ENCODE measurements at regions not wholly inside any gene's neighbourhood (a gene's known extent, or its start where the extent isn't known, plus 50 kb on each side); places are given as distances from the start of the nearest gene placed in this dataset.

DNA sequence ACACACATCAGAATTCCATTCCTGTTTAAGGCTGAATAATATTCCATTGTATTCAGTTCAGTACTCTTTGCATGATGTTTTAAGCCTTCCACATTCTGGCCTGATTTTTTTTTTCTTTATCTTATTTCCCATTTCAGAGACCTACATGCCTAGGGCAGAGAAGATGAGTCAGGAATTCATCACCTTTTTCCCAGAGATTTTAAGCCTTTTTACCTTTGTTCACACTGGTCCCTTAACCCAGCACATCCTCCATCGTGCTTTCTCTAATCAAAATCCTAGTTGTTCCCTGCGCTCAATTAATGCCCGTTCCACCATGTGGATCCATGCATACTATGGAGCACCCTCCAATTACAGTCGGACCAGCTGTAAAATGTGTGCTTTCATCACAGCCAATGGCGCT is 245.1 kb downstream of the DHX15 start:
- TF ChIP-seq HEYL (CRISPR knock-in tag; IDR thresholded peaks at IDR 0.05), result no peak
- TF ChIP-seq CEBPB (IDR thresholded peaks at IDR 0.05), result no peak
- TF ChIP-seq, protein P1, sequence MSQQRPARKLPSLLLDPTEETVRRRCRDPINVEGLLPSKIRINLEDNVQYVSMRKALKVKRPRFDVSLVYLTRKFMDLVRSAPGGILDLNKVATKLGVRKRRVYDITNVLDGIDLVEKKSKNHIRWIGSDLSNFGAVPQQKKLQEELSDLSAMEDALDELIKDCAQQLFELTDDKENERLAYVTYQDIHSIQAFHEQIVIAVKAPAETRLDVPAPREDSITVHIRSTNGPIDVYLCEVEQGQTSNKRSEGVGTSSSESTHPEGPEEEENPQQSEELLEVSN (IDR thresholded peaks at IDR 0.05; ENCODE audit: borderline replicate concordance, low read depth), result no peak
- TF ChIP-seq, protein P2, sequence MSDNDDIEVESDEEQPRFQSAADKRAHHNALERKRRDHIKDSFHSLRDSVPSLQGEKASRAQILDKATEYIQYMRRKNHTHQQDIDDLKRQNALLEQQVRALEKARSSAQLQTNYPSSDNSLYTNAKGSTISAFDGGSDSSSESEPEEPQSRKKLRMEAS (IDR thresholded peaks at IDR 0.05), result no peak
- no peak for TF ChIP-seq MAFK (IDR thresholded peaks at IDR 0.05; ENCODE audit: partially characterized antibody)
- no peak for TF ChIP-seq CBX8 (IDR thresholded peaks at IDR 0.05)
- no peak for TF ChIP-seq ZFP36 (IDR thresholded peaks at IDR 0.05; ENCODE audit: borderline replicate concordance, partially characterized antibody)
- no peak for TF ChIP-seq MAZ (IDR thresholded peaks at IDR 0.05; ENCODE audit: borderline replicate concordance, low read depth, low read length)
- TF ChIP-seq ZSCAN20 (CRISPR knock-in tag; IDR thresholded peaks at IDR 0.05), result no peak
- TF ChIP-seq, protein P3, sequence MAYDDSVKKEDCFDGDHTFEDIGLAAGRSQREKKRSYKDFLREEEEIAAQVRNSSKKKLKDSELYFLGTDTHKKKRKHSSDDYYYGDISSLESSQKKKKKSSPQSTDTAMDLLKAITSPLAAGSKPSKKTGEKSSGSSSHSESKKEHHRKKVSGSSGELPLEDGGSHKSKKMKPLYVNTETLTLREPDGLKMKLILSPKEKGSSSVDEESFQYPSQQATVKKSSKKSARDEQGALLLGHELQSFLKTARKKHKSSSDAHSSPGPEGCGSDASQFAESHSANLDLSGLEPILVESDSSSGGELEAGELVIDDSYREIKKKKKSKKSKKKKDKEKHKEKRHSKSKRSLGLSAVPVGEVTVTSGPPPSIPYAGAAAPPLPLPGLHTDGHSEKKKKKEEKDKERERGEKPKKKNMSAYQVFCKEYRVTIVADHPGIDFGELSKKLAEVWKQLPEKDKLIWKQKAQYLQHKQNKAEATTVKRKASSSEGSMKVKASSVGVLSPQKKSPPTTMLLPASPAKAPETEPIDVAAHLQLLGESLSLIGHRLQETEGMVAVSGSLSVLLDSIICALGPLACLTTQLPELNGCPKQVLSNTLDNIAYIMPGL (CRISPR knock-in tag; IDR thresholded peaks at IDR 0.05; ENCODE audit: borderline replicate concordance), result no peak
- TF ChIP-seq MYC (IDR thresholded peaks at IDR 0.05; ENCODE audit: borderline replicate concordance, low read length), result no peak
- no peak for TF ChIP-seq JUN (IDR thresholded peaks at IDR 0.05)
- TF ChIP-seq RNF2 (IDR thresholded peaks at IDR 0.05; ENCODE audit: borderline replicate concordance, low read depth), result no peak
- TF ChIP-seq RAD21 (conservative IDR thresholded peaks at IDR 0.05 in 1 of 2, IDR thresholded peaks at IDR 0.05 in 1 of 2), result no peak
- TF ChIP-seq HOXA7 (CRISPR knock-in tag; IDR thresholded peaks at IDR 0.05), result no peak
- no peak for TF ChIP-seq ZNF302 (CRISPR knock-in tag; IDR thresholded peaks at IDR 0.05)
- no peak for TF ChIP-seq ESRRA (IDR thresholded peaks at IDR 0.05; ENCODE audit: borderline replicate concordance, low read length)
- TF ChIP-seq, protein P4, sequence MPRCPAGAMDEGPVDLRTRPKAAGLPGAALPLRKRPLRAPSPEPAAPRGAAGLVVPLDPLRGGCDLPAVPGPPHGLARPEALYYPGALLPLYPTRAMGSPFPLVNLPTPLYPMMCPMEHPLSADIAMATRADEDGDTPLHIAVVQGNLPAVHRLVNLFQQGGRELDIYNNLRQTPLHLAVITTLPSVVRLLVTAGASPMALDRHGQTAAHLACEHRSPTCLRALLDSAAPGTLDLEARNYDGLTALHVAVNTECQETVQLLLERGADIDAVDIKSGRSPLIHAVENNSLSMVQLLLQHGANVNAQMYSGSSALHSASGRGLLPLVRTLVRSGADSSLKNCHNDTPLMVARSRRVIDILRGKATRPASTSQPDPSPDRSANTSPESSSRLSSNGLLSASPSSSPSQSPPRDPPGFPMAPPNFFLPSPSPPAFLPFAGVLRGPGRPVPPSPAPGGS (IDR thresholded peaks at IDR 0.05), result no peak
- FAIRE-seq (no peak), ATAC-seq (no peak), DNase-seq (ENCODE audit: low read depth in 1 of 2, low spot score in 1 of 2) (no peak)
- Histone ChIP-seq H3K4me3 (no peak overlapping the region), H3K9me3 (no peaks in the 10 kb centered on the region), H3K27ac (no peak overlapping the region), H3K4me1 (no peaks in the 10 kb centered on the region), H3K4me2 (no peak overlapping the region)
- ChIA-PET CTCF (no interaction called here), POLR2A (no interaction called here)
- 27% methylated on average over 5 of the region's 5 CpGs for WGBS (ENCODE audit: missing lambda C conversion rate)

DNA sequence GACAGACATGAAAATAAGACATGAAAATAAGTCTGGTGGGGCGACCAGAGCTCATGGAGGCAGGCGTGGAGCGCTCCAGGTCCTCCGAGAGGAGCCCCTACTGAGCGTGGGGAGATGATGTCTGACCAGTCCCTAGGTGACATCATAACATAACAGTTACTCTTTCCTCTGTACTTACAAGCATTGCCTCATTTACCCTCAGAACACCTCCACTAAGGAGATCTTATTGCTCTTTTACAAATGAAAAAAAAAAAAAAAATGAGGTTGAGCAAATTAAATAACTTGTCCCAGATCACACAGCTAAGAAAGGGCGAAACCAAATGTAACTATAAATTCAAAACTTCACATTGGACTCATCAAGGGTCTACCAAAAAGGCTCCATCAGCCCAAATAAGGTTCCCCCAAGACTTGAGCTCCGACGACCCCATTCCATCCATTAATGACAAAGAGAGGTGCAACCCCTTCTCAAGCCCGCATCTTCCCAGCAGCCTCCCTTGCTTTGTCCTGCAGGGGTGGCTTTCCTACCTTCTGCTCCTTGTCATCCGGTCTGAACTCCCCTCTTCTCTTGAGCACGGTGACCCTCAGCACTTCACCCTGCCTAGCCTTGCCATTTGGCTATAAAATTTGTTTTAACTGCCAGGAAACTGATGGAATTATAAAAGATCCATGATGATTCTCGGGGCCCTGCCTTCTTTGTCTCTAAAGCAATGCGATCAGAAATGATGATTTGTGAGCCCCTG is 246.7 kb downstream of the DHX15 start:
- no peak for FAIRE-seq
- DNase-seq (ENCODE audit: low read depth in 1 of 2, low spot score in 1 of 2), result no peak
- no peak overlapping the region for H3K4me3 ChIP-seq
- 24% methylated on average over 13 of the region's 13 CpGs for WGBS (ENCODE audit: missing lambda C conversion rate)
- H3K9me3 ChIP-seq, result no peaks in the 10 kb centered on the region
- TF ChIP-seq RCOR1 (IDR thresholded peaks at IDR 0.05; ENCODE audit: low read depth, low read length) (no peak), CBX8 (IDR thresholded peaks at IDR 0.05) (no peak), POLR2AphosphoS2 (conservative IDR thresholded peaks at IDR 0.05; ENCODE audit: low read length) (no peak), TP53 (CRISPR knock-in tag; IDR thresholded peaks at IDR 0.05) (no peak), HOXB5 (CRISPR knock-in tag; IDR thresholded peaks at IDR 0.05) (no peak), TFCP2L1 (CRISPR knock-in tag; IDR thresholded peaks at IDR 0.05) (no peak), EHMT2 (IDR thresholded peaks at IDR 0.05; ENCODE audit: low read depth) (no peak)
- TF ChIP-seq, protein P5, sequence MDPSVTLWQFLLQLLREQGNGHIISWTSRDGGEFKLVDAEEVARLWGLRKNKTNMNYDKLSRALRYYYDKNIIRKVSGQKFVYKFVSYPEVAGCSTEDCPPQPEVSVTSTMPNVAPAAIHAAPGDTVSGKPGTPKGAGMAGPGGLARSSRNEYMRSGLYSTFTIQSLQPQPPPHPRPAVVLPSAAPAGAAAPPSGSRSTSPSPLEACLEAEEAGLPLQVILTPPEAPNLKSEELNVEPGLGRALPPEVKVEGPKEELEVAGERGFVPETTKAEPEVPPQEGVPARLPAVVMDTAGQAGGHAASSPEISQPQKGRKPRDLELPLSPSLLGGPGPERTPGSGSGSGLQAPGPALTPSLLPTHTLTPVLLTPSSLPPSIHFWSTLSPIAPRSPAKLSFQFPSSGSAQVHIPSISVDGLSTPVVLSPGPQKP (IDR thresholded peaks at IDR 0.05; ENCODE audit: low read depth, low read length), result no peak
- TF ChIP-seq, protein P6, sequence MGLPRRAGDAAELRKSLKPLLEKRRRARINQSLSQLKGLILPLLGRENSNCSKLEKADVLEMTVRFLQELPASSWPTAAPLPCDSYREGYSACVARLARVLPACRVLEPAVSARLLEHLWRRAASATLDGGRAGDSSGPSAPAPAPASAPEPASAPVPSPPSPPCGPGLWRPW (IDR thresholded peaks at IDR 0.05), result no peak
- TF ChIP-seq, protein P4 (IDR thresholded peaks at IDR 0.05), result no peak
- CTCF ChIA-PET, result no interaction called here
- no peak for ATAC-seq
- POLR2A ChIA-PET, result no interaction called here
- no peaks in the 10 kb centered on the region for H3K4me1 ChIP-seq
- no peak overlapping the region for H3K27ac ChIP-seq
- H3K4me2 ChIP-seq, result no peak overlapping the region

All from A549 (cell line).